GM10266 (cell line): ENCODE measurements at regions not wholly inside any gene's neighbourhood (a gene's known extent, or its start where the extent isn't known, plus 50 kb on each side); places are given as distances from the start of the nearest gene placed in this dataset.

Experiments
- DNase-seq: peaks from one replicate; pipeline ENCODE4 v3.0.0; 2012; ENCODE audit errors: extremely low spot score
- TF ChIP-seq, protein P1 (sequence below): IDR thresholded peaks from 2 replicates; pipeline ENCODE4 v1.5.1; 2012; ENCODE audit warnings: mild to moderate bottlenecking, low read depth; ENCODE audit not compliant: control insufficient read depth, insufficient read depth; ENCODE audit errors: missing control alignments

DNA sequence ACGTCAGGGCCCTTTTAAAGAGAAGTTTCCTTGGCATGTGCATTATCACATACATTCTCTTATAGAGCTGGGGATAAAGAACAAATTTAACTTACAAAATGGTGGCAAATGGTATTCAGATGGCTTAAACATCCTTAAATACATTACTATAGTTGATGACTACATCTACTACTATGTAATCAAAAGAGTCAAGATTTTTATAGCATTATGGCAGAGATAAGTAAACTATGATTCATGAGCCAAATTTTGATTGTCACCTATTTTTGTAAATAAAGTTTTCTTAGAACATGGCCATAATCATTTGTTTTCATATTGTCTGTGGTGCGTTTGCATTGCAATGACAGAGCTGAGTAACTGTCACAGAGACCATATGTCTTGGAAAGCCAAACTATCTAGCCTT is 1188.6 kb upstream of the TENM4 start:
- TF ChIP-seq, protein P1, sequence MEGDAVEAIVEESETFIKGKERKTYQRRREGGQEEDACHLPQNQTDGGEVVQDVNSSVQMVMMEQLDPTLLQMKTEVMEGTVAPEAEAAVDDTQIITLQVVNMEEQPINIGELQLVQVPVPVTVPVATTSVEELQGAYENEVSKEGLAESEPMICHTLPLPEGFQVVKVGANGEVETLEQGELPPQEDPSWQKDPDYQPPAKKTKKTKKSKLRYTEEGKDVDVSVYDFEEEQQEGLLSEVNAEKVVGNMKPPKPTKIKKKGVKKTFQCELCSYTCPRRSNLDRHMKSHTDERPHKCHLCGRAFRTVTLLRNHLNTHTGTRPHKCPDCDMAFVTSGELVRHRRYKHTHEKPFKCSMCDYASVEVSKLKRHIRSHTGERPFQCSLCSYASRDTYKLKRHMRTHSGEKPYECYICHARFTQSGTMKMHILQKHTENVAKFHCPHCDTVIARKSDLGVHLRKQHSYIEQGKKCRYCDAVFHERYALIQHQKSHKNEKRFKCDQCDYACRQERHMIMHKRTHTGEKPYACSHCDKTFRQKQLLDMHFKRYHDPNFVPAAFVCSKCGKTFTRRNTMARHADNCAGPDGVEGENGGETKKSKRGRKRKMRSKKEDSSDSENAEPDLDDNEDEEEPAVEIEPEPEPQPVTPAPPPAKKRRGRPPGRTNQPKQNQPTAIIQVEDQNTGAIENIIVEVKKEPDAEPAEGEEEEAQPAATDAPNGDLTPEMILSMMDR, result no peak
- no peak for DNase-seq

DNA sequence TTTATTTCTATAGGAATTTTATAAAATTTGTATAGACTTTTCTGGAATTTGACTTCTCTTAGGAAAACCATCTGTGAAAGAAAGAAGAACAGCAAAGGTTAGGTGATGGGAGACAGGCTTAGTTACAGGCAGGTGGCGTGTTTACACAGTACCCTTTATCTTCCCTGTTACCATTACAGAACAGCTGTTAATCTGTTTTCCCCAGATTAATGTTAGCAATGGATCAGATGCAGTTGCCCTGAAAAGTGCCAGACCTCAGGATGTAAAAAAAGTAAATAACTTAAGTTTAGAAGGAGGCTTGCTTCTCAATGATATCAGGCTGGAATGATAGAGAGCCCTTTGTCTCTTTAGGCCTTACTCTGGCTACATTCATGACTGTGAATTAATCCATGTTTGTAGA is 1186.5 kb upstream of the TENM4 start:
- no peak for DNase-seq
- TF ChIP-seq, protein P1, result no peak

DNA sequence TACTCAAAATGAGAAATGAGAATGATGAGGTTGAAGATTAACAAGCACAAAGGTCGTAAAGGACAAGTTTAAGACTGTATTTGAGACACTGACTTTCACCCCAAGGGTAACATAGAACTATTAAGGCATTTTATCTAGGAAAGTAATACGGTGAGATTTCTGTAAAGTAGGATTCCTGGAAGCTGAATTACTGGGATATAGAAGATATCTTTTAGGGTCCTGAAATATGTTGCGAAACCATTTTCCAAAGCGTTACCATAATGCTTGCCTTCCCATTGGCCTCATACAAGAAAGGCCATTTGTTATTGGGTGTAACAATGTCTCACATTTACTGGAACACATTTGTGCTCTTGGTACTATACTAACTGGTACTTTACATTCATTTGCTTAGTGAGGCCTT is 1185.9 kb upstream of the TENM4 start:
- no peak for DNase-seq
- TF ChIP-seq, protein P1, result no peak

DNA sequence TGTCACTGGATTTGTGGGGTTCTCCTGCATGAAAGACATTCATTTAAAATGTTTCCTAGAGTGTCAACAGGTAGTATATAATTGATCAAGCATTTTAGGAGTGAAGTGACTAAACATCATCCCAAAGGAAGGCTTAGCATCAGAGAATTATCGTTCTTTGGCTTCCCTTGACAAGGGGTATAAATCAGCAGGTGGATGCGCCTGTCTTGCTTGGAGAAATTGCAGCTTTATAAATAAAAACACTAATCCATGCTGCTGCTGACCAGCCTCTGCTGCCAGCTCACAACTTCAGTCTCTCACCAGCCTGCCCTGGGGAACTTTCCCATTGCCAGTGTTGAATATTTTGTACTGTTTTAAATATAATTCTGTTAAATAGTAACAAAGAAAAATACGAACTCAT is 1184.7 kb upstream of the TENM4 start:
- DNase-seq, result no peak
- TF ChIP-seq, protein P1, result no peak

DNA sequence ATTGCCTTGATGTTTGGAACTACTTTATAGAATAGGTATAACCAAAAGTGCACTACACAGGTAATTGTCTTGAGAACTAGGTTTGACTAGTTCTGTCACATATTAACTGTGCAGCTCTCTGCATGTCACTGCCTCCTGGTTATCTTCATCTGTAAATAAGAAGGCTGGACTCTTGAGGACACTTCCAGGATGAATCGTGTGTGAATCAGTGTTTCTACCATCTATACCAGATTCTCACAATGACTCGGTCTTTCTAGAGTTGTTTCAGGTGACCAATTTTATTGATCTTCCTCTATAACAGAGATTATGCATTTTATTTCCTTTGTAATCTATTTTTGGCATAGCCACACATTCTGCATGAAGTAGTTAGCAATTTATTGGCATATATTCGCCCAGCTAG is 1181.0 kb upstream of the TENM4 start:
- TF ChIP-seq, protein P1, result no peak
- DNase-seq, result no peak

DNA sequence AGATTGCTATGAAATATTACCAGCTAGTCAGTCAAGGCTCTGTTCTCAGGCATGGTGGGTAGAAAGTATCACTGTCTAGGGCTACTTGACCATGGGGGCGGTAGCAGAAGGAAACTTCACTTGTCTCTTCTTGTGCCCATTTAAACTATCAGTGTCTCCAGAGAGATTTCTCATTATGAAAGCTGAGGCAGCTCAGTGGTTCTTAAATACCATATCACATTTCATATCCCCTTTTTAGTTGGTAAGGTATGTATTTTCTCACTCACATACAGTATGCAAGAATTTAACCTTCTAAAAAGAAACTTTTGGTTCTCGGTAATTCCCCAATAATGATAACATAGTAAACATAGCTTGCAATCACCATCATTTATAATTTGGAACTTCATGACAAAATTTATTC is 1180.0 kb upstream of the TENM4 start:
- TF ChIP-seq, protein P1, result no peak
- no peak for DNase-seq

DNA sequence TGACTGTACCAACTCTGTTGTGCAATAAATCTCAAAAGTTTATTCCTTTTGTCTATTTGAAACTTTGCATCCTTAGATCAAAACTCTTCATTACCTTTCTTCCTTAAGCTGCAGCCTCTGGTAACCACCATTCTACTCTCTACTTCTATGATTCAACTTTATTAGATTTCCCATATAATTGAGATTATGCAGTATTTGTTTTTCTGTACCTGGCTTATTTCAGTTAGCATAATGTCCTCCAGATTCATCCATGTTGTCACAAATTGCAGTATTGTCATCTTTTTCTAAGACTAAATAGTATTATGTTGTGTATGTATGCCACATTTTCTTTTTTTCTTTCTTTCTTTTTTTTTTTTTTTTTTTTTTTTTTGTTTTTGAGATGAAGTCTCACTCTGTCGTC is 1176.3 kb upstream of the TENM4 start:
- DNase-seq, result no peak
- TF ChIP-seq, protein P1, result no peak
